ENCODE measurements at regions not wholly inside any gene's neighbourhood (a gene's known extent, or its start where the extent isn't known, plus 50 kb on each side); places are given as distances from the start of the nearest gene placed in this dataset.

- intact Hi-C loops (cut with DNase I; ENCODE audit: low total_unique reads) = no loop called here
Observed at GRCh38 chr2:48194641-48195040, 119.8 kb upstream of the FOXN2 start.

GRCh38 chr2:48195169-48195568, 119.3 kb upstream of the FOXN2 start:
- no peaks in the 10 kb centered on the region for H3K27me3 ChIP-seq
- TF ChIP-seq EP300 (IDR thresholded peaks at IDR 0.05) (no peak), POLR2A (IDR thresholded peaks at IDR 0.05) (no peak), CTCF (IDR thresholded peaks at IDR 0.05) (no peak), POLR2AphosphoS5 (IDR thresholded peaks at IDR 0.05) (no peak)
- DNase-seq = no peak
- H3K36me3 ChIP-seq = no peaks in the 10 kb centered on the region
- intact Hi-C loops (cut with DNase I; ENCODE audit: low total_unique reads) = no loop called here
- H3K27ac ChIP-seq = no peak overlapping the region
- H3K4me1 ChIP-seq = peaks cover 0 to 15% (median 3%) of the 10 kb centered on the region in 4 donors
- no peak overlapping the region for H3K4me3 ChIP-seq
- 81 to 89% (median 88%) methylated on average over 3 of the region's 3 CpGs for WGBS, 5 donors
- H3K9me3 ChIP-seq = no peaks in the 10 kb centered on the region

More at GRCh38 chr2:48194641-48195040, 119.8 kb upstream of the FOXN2 start:
- no peak overlapping the region for H3K4me3 ChIP-seq
- no peaks in the 10 kb centered on the region for H3K27me3 ChIP-seq
- no peak for DNase-seq
- H3K9me3 ChIP-seq = no peaks in the 10 kb centered on the region
- no peak for TF ChIP-seq CTCF (IDR thresholded peaks at IDR 0.05)
- no peak for TF ChIP-seq POLR2A (IDR thresholded peaks at IDR 0.05)
- no peak for TF ChIP-seq POLR2AphosphoS5 (IDR thresholded peaks at IDR 0.05)
- no peak for TF ChIP-seq EP300 (IDR thresholded peaks at IDR 0.05)
- H3K27ac ChIP-seq = no peak overlapping the region
- H3K4me1 ChIP-seq = peaks cover 0 to 15% (median 3%) of the 10 kb centered on the region in 4 donors
- 37 to 62% (median 56%) methylated on average over 1 of the region's 1 CpG for WGBS, 5 donors
- no peaks in the 10 kb centered on the region for H3K36me3 ChIP-seq

GRCh38 chr2:48197618-48198017, 116.9 kb upstream of the FOXN2 start:
- TF ChIP-seq POLR2AphosphoS5 (IDR thresholded peaks at IDR 0.05) (no peak), EP300 (IDR thresholded peaks at IDR 0.05) (no peak), CTCF (IDR thresholded peaks at IDR 0.05) (no peak), POLR2A (IDR thresholded peaks at IDR 0.05) (no peak)
- no peak for DNase-seq
- Histone ChIP-seq H3K36me3 (no peaks in the 10 kb centered on the region), H3K9me3 (no peaks in the 10 kb centered on the region), H3K27me3 (no peaks in the 10 kb centered on the region), H3K4me1 (peaks cover 0 to 15% (median 3%) of the 10 kb centered on the region in 4 donors), H3K27ac (no peak overlapping the region), H3K4me3 (no peak overlapping the region)
- intact Hi-C loops (cut with DNase I; ENCODE audit: low total_unique reads) = no loop called here
- 42 to 76% (median 54%) methylated on average over 1 of the region's 1 CpG for WGBS, 5 donors

GRCh38 chr2:48198371-48198770, 116.1 kb upstream of the FOXN2 start:
- Histone ChIP-seq H3K4me1 (peaks cover 0 to 15% (median 3%) of the 10 kb centered on the region in 4 donors), H3K36me3 (no peaks in the 10 kb centered on the region), H3K27ac (no peak overlapping the region), H3K27me3 (no peaks in the 10 kb centered on the region), H3K4me3 (no peak overlapping the region), H3K9me3 (no peaks in the 10 kb centered on the region)
- intact Hi-C loops (cut with DNase I; ENCODE audit: low total_unique reads) = no loop called here
- TF ChIP-seq EP300 (IDR thresholded peaks at IDR 0.05) = no peak
- no peak for TF ChIP-seq POLR2AphosphoS5 (IDR thresholded peaks at IDR 0.05)
- no peak for TF ChIP-seq POLR2A (IDR thresholded peaks at IDR 0.05)
- no peak for TF ChIP-seq CTCF (IDR thresholded peaks at IDR 0.05)
- no peak for DNase-seq
- 68 to 95% (median 88%) methylated on average over 1 of the region's 1 CpG for WGBS, 5 donors

All from stomach (tissue), 8 donors.